ENCODE measurements at regions not wholly inside any gene's neighbourhood (a gene's known extent, or its start where the extent isn't known, plus 50 kb on each side); places are given as distances from the start of the nearest gene placed in this dataset.

DNA sequence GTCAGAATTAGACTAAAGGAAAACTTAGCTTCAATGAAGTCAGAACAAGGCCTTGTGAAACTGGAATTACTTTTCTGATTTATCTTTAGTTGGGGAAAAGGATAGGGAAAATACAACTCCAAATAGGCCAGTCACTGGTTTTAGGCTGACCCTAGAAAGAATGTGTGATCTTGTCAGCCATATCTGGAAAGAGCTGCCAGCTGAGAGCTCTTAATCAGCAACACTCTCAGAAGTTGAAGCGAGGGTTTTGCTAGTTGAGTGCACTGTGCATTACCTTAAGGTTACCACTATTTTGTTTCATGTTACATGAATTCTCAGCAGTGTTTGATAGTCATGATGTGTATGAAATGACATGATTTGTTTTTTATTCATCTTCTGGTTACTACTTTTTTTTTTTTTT, 905.3 kb upstream of the ALCAM start:
- ATAC-seq: peak; percentile 36
- intact Hi-C loops (cut with DNase I): no loop called here
- DNase-seq (ENCODE audit: low spot score): no peak

DNA sequence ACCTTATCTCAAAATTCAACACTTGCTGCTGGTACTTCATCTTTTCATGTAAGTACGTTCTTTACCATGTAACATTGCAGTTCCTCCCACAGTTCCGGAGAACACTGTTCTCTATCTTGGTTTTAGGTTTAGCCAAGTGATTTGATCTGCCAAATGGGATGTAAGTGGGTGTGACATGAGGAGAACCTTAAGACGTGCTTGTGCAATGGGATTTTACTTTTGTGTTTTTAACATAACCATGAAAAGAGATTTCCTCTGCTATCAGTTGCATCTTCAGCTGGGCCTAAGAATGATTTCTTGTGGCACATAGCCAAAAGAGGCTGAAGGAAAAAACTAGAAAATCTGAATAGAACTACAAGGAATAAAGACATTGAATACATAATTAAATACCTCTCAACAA, 894.5 kb upstream of the ALCAM start:
- intact Hi-C loops (cut with DNase I): no loop called here
- no peak for ATAC-seq
- no peak for DNase-seq (ENCODE audit: low spot score)

DNA sequence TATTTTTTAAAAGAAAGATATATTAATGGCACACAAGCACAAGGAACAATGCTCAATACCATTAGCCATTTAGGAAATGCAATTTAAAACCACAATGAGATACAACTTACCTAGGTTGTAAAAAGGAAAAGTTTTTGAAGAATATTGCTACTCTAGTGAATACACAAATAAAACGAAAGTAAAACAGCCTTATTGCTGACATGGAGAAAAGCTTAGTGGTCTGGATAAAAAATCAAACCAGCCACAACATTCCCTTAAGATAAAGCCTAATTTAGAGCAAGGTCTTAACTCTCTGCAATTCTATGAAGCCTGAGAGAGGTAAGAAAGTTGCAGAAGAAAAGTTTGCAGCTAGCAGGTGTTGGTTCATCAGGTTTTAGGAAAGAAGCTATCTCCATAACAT, 892.7 kb upstream of the ALCAM start:
- intact Hi-C loops (cut with DNase I): no loop called here
- no peak for DNase-seq (ENCODE audit: low spot score)
- no peak for ATAC-seq

- DNase-seq (ENCODE audit: low spot score) (no peak), ATAC-seq (no peak)
- intact Hi-C loops (cut with DNase I): no loop called here
Measured at GRCh38 chr3:104503022-104503421, 863.7 kb upstream of the ALCAM start.

DNA sequence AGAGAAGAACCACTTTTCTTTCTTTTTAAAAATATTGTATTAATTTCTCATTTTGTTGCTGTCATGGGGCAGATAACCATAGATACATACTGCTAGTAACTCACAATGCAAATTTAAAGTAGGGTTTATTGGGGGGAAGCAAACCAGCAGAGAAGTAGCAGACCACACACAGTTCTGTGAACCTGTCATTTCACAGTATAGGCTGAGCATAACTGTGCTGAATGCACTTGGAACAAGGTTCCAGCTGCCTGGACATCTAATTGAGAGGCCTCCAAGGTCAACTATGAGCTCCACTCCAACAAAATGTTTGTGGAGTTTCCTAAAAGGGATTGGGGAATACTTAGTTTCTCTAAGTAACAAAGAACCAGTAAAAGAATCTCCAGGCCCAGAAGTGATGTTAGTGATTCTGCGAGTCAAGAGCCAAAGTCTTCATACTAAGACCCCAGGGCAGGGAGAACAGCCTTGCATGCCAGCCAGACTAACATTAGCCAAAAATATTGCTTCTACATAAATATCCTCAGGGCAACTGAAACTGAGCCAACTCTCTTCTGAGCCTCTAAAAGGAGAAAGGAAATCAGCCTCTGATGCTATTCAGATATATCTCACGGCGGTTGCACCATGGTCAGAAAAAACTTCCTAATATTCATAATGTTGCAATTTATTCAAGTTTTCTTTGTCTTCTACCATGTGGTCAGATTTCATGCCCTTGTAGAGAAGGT, 856.4 kb upstream of the ALCAM start:
- intact Hi-C loops (cut with DNase I): no loop called here

GRCh38 chr3:104514371-104514770, 852.3 kb upstream of the ALCAM start:
- intact Hi-C loops (cut with DNase I): no loop called here
- no peak for DNase-seq (ENCODE audit: low spot score)
- ATAC-seq: no peak

More for the DNA sequence above, 856.4 kb upstream of the ALCAM start:
- ATAC-seq: no peak
- no peak for DNase-seq (ENCODE audit: low spot score)

DNA sequence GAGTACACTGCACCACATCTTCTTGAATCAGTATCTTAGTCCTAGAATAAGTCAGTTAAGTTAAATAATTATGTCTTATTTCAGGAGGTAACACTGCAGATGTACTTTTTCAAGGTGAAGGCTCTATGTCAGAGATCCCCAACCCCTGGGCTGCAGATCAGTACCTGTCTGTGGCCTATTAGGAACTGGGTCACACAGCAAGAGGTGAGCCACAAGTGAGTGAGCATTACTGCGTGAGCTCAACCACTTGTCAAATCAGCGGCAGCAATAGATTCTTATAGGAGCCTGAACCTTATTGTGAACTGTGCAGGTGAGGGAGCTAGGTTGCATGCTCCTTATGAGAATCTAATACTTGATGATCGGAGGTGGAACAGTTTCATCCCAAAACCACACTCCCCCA, 851.9 kb upstream of the ALCAM start:
- no peak for DNase-seq (ENCODE audit: low spot score)
- intact Hi-C loops (cut with DNase I): no loop called here
- no peak for ATAC-seq

- DNase-seq (ENCODE audit: low spot score) (no peak), ATAC-seq (no peak)
- intact Hi-C loops (cut with DNase I): no loop called here
Measured at GRCh38 chr3:104519068-104519467, 847.6 kb upstream of the ALCAM start.

DNA sequence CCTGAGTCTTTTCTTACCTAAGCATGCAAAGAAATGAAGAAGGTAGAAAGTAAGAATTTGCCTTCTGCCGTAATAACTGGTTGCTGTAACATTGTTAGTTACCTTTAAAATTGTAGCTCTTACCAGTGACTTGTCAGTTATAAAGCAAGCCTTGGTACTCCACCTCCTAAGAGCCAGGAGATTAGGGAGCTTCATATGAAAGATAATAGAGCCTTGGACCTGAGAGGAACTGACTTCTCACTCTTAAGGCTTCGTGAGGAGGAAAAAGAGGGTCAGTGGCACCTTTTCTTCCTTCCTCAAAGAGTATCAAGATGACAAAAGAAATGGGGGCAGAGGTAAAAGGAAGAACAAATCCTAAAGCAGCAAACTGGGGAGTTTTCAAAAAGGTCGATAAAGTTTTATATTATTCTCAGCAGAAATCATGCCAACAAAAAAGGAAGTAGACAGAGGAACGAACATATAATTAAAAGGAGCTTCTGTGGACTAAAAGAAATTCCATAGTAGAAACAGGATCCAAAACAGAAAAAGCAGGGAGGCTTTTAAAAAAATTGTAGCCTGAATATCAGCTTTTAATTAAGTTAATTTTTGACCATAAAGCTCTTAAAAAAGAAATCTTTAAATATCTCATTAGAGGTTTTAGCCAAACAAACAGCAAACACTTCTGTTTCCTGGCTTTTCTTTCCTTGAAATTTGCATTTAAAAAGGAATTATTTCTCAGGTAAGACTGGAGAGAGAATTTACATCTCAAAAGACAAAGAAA, 847.1 kb upstream of the ALCAM start:
- DNase-seq (ENCODE audit: low spot score) (no peak), ATAC-seq (no peak)
- intact Hi-C loops (cut with DNase I): no loop called here

- intact Hi-C loops (cut with DNase I): no loop called here
Measured at GRCh38 chr3:104520228-104520655, 846.5 kb upstream of the ALCAM start.

DNA sequence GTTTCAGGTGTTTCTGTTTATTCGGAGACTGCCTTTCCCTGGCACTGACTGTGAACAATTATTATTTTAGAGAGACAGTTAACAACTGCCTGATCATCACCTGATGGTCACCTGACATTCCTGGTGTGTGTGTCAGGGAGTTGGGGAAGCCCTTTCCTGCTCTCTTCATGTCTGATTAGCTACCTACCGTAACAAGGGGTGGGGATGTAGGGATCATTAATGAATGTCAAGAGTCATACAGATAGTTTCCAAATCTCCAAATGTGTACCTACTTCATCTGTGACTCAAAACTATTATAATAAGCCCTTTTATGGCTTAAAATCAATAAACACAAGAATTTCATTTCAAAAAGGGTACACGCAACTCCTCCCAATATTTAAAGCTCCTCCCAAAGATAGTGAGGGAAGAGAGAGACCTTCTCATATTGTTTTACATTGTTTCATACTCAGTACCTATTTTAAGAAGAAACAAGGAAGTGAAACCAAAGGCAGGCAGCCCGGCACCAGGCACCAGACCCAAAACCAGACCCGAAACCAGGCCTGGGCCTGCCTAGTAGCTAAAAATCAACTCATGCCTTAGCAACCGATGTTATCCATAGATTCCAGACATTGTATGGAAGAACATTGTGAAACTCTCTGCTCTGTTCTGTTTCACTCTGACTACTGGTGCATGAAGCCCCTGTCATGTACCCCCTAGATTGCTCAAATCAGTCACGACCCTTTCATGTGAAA, 844.9 kb upstream of the ALCAM start:
- DNase-seq (ENCODE audit: low spot score) (no peak), ATAC-seq (peak; percentile 48)
- intact Hi-C loops (cut with DNase I): no loop called here

More at GRCh38 chr3:104520228-104520655, 846.5 kb upstream of the ALCAM start:
- DNase-seq (ENCODE audit: low spot score) (no peak), ATAC-seq (no peak)

DNA sequence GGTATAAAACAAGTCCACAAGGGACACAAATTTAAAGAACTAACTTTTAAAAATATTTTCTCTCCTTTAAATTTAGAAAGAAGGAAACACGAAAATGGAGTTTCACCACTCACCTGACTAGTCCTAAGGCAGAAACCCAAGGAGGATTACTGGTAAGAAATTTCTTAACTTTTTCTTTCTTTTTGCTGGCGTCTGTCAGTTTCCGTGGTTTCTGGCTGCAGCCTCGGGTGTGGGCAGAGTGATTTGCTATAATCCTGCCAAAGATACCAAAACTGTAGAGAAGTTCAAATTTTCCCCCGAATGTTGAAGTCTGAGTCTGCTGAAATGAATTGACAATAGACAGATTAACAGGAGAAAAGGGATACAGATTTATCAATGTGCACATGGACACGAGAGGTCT, 843.6 kb upstream of the ALCAM start:
- ATAC-seq (no peak), DNase-seq (ENCODE audit: low spot score) (no peak)
- intact Hi-C loops (cut with DNase I): no loop called here

- ATAC-seq (no peak), DNase-seq (ENCODE audit: low spot score) (no peak)
- intact Hi-C loops (cut with DNase I): no loop called here
Measured at GRCh38 chr3:104526901-104527401, 839.8 kb upstream of the ALCAM start.

DNA sequence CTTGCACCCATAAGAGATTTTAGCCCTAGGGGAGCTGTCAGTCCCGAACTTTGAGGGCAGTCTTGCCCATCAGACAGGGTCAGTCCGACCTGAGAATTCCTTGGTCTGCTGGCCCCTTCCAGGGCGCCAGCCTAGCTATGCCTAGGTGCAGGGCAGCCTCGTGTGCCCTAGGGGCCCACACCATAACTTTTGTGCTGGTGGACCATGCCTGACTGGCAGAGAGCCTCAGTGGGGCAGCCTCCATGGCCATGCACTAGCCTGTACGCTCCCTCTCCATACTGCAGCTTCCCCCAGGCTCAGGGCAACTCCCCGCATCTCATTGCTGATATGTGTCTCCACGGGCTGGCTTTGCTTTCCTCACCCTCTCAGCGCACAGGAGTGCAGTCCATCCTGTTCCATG, 835.8 kb upstream of the ALCAM start:
- ATAC-seq (no peak), DNase-seq (ENCODE audit: low spot score) (no peak)
- intact Hi-C loops (cut with DNase I): no loop called here

- no peak for ATAC-seq
- DNase-seq (ENCODE audit: low spot score): no peak
- intact Hi-C loops (cut with DNase I): no loop called here
Measured at GRCh38 chr3:104536715-104537114, 830.0 kb upstream of the ALCAM start.

GRCh38 chr3:104537323-104537722, 829.4 kb upstream of the ALCAM start:
- DNase-seq (ENCODE audit: low spot score) (no peak), ATAC-seq (no peak)
- intact Hi-C loops (cut with DNase I): no loop called here

- intact Hi-C loops (cut with DNase I): no loop called here
- ATAC-seq: no peak
- no peak for DNase-seq (ENCODE audit: low spot score)
Measured at GRCh38 chr3:104546301-104546700, 820.4 kb upstream of the ALCAM start.

DNA sequence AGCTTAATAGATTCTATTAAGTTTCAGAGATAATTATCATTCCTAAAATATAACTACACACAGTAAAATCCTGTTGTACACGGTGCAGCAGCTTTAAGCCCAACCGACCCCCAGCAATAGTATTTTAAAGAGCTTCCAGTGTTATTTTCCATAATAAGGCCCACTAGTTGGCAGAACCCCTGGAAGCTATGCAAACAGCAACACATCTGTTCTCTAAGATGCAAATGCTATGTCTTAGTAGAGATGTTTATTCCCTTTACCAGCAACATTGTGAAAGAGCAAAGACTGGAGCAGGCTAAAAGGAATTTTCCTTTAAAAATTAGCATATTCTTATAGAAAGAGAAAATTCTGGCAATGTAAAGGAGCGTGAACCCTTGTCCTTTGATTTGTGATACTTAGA, 819.7 kb upstream of the ALCAM start:
- intact Hi-C loops (cut with DNase I): no loop called here
- no peak for DNase-seq (ENCODE audit: low spot score)
- ATAC-seq: no peak

DNA sequence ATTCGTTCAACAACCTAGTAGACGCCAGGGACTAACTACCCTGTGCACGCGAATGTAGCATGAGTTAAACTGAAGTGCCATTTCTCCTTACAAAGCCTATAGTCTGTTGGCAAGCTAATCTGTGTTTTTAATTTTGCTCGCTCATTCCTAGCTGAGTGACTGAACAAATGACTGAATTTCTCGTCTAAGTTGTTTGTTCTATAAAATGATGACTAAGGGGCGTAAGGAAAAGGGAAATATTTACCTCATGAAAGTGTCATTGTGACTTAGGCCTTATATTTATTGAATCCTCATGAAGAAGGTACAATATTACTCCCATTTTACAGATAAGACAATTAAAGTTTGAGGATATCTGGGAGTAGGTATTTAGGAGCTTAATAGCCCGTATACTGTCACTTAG, 818.3 kb upstream of the ALCAM start:
- intact Hi-C loops (cut with DNase I): no loop called here
- ATAC-seq (no peak), DNase-seq (ENCODE audit: low spot score) (no peak)
